Activated CD4-positive, alpha-beta memory T cell treated with anti-CD3 and anti-CD28 coated beads, Interleukin-2, amount 10 ng/mL, durations not matched to agents 7 days and 5 days (primary cell): ENCODE measurements at regions not wholly inside any gene's neighbourhood (a gene's known extent, or its start where the extent isn't known, plus 50 kb on each side); places are given as distances from the start of the nearest gene placed in this dataset.
"Not testable (repeated sequence)": the region's sequence is repeated elsewhere in the genome, so short reads cannot be mapped to it uniquely, and the experiment has no call there.

Experiments used
- CTCF ChIA-PET: fragments of 350-600 bp; sonication (Branson Sonifier 250); formaldehyde crosslinking; loops from one replicate; lab custom pipeline; 2021; ENCODE audit warnings: antibody characterized with exemption, inconsistent platforms; lab: Charles Lee
- POLR2A ChIA-PET: fragments of 350-600 bp; sonication (Branson Sonifier 250); formaldehyde crosslinking; loops from one replicate; lab custom pipeline; 2021; ENCODE audit warnings: antibody characterized with exemption; lab: Charles Lee
- DNase-seq: peaks from one replicate; pipeline ENCODE4 v3.0.0-alpha.2; 2020
- H3K27ac Mint-ChIP-seq: one replicate; pipeline ENCODE4 v1.8.0; 2021; ENCODE audit warnings: mild to moderate bottlenecking, mixed read lengths
- H3K27me3 Mint-ChIP-seq: one replicate; pipeline ENCODE4 v1.8.0; 2021; ENCODE audit warnings: mixed read lengths
- H3K36me3 Mint-ChIP-seq: one replicate; pipeline ENCODE4 v1.8.0; 2021; ENCODE audit warnings: low read depth, mixed read lengths
- H3K4me1 Mint-ChIP-seq: one replicate; pipeline ENCODE4 v1.8.0; 2021; ENCODE audit warnings: mixed read lengths
- H3K4me3 Mint-ChIP-seq: one replicate; pipeline ENCODE4 v1.8.0; 2021; ENCODE audit warnings: mild to moderate bottlenecking, mixed read lengths
- H3K9me3 Mint-ChIP-seq: one replicate; pipeline ENCODE4 v1.8.0; 2021; ENCODE audit warnings: mixed read lengths

- H3K9me3 Mint-ChIP-seq, H3K4me3 Mint-ChIP-seq, H3K36me3 Mint-ChIP-seq, H3K27me3 Mint-ChIP-seq, H3K4me1 Mint-ChIP-seq, H3K27ac Mint-ChIP-seq, CTCF ChIA-PET, POLR2A ChIA-PET, DNase-seq: not testable (repeated sequence)
Observed at GRCh38 chr21:6553505-6554376, 3967.6 kb upstream of the TPTE start.

GRCh38 chr21:6554377-6554864, 3967.0 kb upstream of the TPTE start:
- CTCF ChIA-PET, H3K4me1 Mint-ChIP-seq: not testable (repeated sequence)

GRCh38 chr21:6556516-6556915, 3964.9 kb upstream of the TPTE start:
- CTCF ChIA-PET = not testable (repeated sequence)

More at GRCh38 chr21:6554377-6554864, 3967.0 kb upstream of the TPTE start:
- H3K9me3 Mint-ChIP-seq, H3K4me3 Mint-ChIP-seq, H3K27ac Mint-ChIP-seq, POLR2A ChIA-PET, H3K27me3 Mint-ChIP-seq, DNase-seq, H3K36me3 Mint-ChIP-seq: not testable (repeated sequence)

GRCh38 chr21:6557415-6557814, 3964.0 kb upstream of the TPTE start:
- H3K9me3 Mint-ChIP-seq, CTCF ChIA-PET, H3K27ac Mint-ChIP-seq, H3K27me3 Mint-ChIP-seq, H3K4me1 Mint-ChIP-seq, H3K4me3 Mint-ChIP-seq, DNase-seq, H3K36me3 Mint-ChIP-seq, POLR2A ChIA-PET: not testable (repeated sequence)

More at GRCh38 chr21:6556516-6556915, 3964.9 kb upstream of the TPTE start:
- H3K4me1 Mint-ChIP-seq, H3K4me3 Mint-ChIP-seq, POLR2A ChIA-PET, H3K36me3 Mint-ChIP-seq, H3K27ac Mint-ChIP-seq, H3K9me3 Mint-ChIP-seq, DNase-seq, H3K27me3 Mint-ChIP-seq: not testable (repeated sequence)

GRCh38 chr21:6561168-6561567, 3960.2 kb upstream of the TPTE start:
- H3K9me3 Mint-ChIP-seq, CTCF ChIA-PET, POLR2A ChIA-PET, DNase-seq, H3K4me1 Mint-ChIP-seq, H3K27me3 Mint-ChIP-seq, H3K27ac Mint-ChIP-seq, H3K4me3 Mint-ChIP-seq, H3K36me3 Mint-ChIP-seq: not testable (repeated sequence)

GRCh38 chr21:6561578-6561977, 3959.8 kb upstream of the TPTE start:
- POLR2A ChIA-PET, H3K4me1 Mint-ChIP-seq, H3K27me3 Mint-ChIP-seq, H3K36me3 Mint-ChIP-seq, DNase-seq, H3K9me3 Mint-ChIP-seq, H3K27ac Mint-ChIP-seq, H3K4me3 Mint-ChIP-seq, CTCF ChIA-PET: not testable (repeated sequence)

GRCh38 chr21:6564543-6565166, 3956.7 kb upstream of the TPTE start:
- H3K4me1 Mint-ChIP-seq, CTCF ChIA-PET, POLR2A ChIA-PET, H3K4me3 Mint-ChIP-seq, H3K27me3 Mint-ChIP-seq, DNase-seq, H3K9me3 Mint-ChIP-seq, H3K36me3 Mint-ChIP-seq, H3K27ac Mint-ChIP-seq: not testable (repeated sequence)

GRCh38 chr21:6565190-6566094, 3955.9 kb upstream of the TPTE start:
- POLR2A ChIA-PET, H3K4me3 Mint-ChIP-seq, H3K36me3 Mint-ChIP-seq, CTCF ChIA-PET, H3K27me3 Mint-ChIP-seq, H3K4me1 Mint-ChIP-seq, H3K9me3 Mint-ChIP-seq, H3K27ac Mint-ChIP-seq: not testable (repeated sequence)
- peak; percentile 30 for DNase-seq

GRCh38 chr21:6567542-6567941, 3953.8 kb upstream of the TPTE start:
- H3K4me1 Mint-ChIP-seq, DNase-seq, H3K4me3 Mint-ChIP-seq, H3K27me3 Mint-ChIP-seq, H3K36me3 Mint-ChIP-seq, H3K9me3 Mint-ChIP-seq, CTCF ChIA-PET, POLR2A ChIA-PET, H3K27ac Mint-ChIP-seq: not testable (repeated sequence)

GRCh38 chr21:6569152-6569551, 3952.2 kb upstream of the TPTE start:
- H3K27me3 Mint-ChIP-seq, DNase-seq, H3K4me1 Mint-ChIP-seq, CTCF ChIA-PET, H3K36me3 Mint-ChIP-seq, H3K9me3 Mint-ChIP-seq, H3K4me3 Mint-ChIP-seq, H3K27ac Mint-ChIP-seq, POLR2A ChIA-PET: not testable (repeated sequence)

- POLR2A ChIA-PET, DNase-seq, H3K9me3 Mint-ChIP-seq, H3K27ac Mint-ChIP-seq, H3K4me3 Mint-ChIP-seq, CTCF ChIA-PET, H3K27me3 Mint-ChIP-seq, H3K36me3 Mint-ChIP-seq, H3K4me1 Mint-ChIP-seq: not testable (repeated sequence)
Observed at GRCh38 chr21:6569587-6570392, 3951.6 kb upstream of the TPTE start.

- H3K36me3 Mint-ChIP-seq, H3K4me3 Mint-ChIP-seq, H3K4me1 Mint-ChIP-seq, H3K27me3 Mint-ChIP-seq, H3K27ac Mint-ChIP-seq, POLR2A ChIA-PET, H3K9me3 Mint-ChIP-seq, DNase-seq, CTCF ChIA-PET: not testable (repeated sequence)
Observed at GRCh38 chr21:6570700-6571368, 3950.5 kb upstream of the TPTE start.
